CD4-positive, alpha-beta T cell (primary cell): ENCODE measurements at regions not wholly inside any gene's neighbourhood (a gene's known extent, or its start where the extent isn't known, plus 50 kb on each side); places are given as distances from the start of the nearest gene placed in this dataset.

Experiments
- ATAC-seq: fragments of 200-7000 bp; cut with Tn5 transposase; one replicate; pipeline ENCODE4 v1.10.0; 2022; ENCODE audit warnings: mild to moderate bottlenecking; ENCODE audit not compliant: poor library complexity
- CTCF ChIA-PET: fragments of 350-600 bp; sonication (Branson Sonifier 250); formaldehyde crosslinking; loops from one replicate; lab custom pipeline; 2021; ENCODE audit warnings: antibody characterized with exemption, inconsistent platforms; lab: Charles Lee
- POLR2A ChIA-PET: fragments of 350-600 bp; sonication (Branson Sonifier 250); formaldehyde crosslinking; loops from one replicate; lab custom pipeline; 2021; ENCODE audit warnings: antibody characterized with exemption, inconsistent platforms; lab: Charles Lee
- DNase-seq, 14 experiments: peaks; one replicate each; pipeline ENCODE4 v3.0.0-alpha.2; 2013 to 2020; ENCODE audit warnings: mixed read lengths in 2 of 14
- H3K27ac ChIP-seq, 2 donors: one replicate each; pipeline versions ENCODE4 v1.5.1 to v1.7.0; 2013; ENCODE audit warnings: low read length in 2 of 2, low read depth in 1 of 2, mild to moderate bottlenecking in 1 of 2
- H3K27me3 ChIP-seq, 2 experiments: 1 replicate in 1 of 2; 2 replicates in 1 of 2; pipeline versions ENCODE4 v1.6.1 to v1.7.0; 2013; ENCODE audit warnings: low read length in 2 of 2, control low read depth in 1 of 2, mild to moderate bottlenecking in 1 of 2, moderate library complexity in 1 of 2; ENCODE audit not compliant: insufficient read depth in 2 of 2, control insufficient read depth in 1 of 2
- H3K36me3 ChIP-seq: one replicate; pipeline ENCODE4 v1.6.1; 2013; ENCODE audit warnings: low read length, control low read depth; ENCODE audit not compliant: insufficient read depth
- H3K4me1 ChIP-seq: one replicate; pipeline ENCODE4 v1.6.1; 2013; ENCODE audit warnings: low read length, control low read depth; ENCODE audit not compliant: insufficient read depth
- H3K4me3 ChIP-seq: one replicate; pipeline ENCODE4 v1.5.1; 2013; ENCODE audit warnings: mild to moderate bottlenecking, low read length, moderate library complexity
- H3K9me3 ChIP-seq, 2 experiments: 1 replicate in 1 of 2; 2 replicates in 1 of 2; pipeline versions ENCODE4 v1.6.1 to v1.7.0; 2013; ENCODE audit warnings: low read length in 2 of 2, mild to moderate bottlenecking in 2 of 2, control low read depth in 1 of 2, moderate library complexity in 1 of 2; ENCODE audit not compliant: control insufficient read depth in 1 of 2, insufficient read depth in 1 of 2
- H3K27ac Mint-ChIP-seq: one replicate; pipeline ENCODE4 v1.8.0; 2020; ENCODE audit warnings: mixed read lengths
- H3K27me3 Mint-ChIP-seq: one replicate; pipeline ENCODE4 v1.8.0; 2021; ENCODE audit warnings: mixed read lengths
- H3K36me3 Mint-ChIP-seq: one replicate; pipeline ENCODE4 v1.8.0; 2021; ENCODE audit warnings: low read depth, mixed read lengths
- H3K4me1 Mint-ChIP-seq: one replicate; pipeline ENCODE4 v1.8.0; 2021; ENCODE audit warnings: low read depth, mixed read lengths
- H3K4me3 Mint-ChIP-seq: one replicate; pipeline ENCODE4 v1.8.0; 2020; ENCODE audit warnings: mild to moderate bottlenecking, mixed read lengths
- H3K9me3 Mint-ChIP-seq: one replicate; pipeline ENCODE4 v1.8.0; 2020; ENCODE audit warnings: mixed read lengths
- CTCF ChIP-seq: fragments of 200-600 bp; IDR thresholded peaks from one replicate; pipeline ENCODE4 v1.8.0; 2022; ENCODE audit warnings: antibody characterized with exemption, mild to moderate bottlenecking
- intact Hi-C, 2 experiments: fragments of 100-400 bp; cut with DNase I in 1 of 2; cut with micrococcal nuclease in 1 of 2; formaldehyde crosslinking; loops; one replicate each; pipeline versions ENCODE4 v1.15.1 to v1.9.0; 2023 to 2025; cut with DNase I, micrococcal nuclease

DNA sequence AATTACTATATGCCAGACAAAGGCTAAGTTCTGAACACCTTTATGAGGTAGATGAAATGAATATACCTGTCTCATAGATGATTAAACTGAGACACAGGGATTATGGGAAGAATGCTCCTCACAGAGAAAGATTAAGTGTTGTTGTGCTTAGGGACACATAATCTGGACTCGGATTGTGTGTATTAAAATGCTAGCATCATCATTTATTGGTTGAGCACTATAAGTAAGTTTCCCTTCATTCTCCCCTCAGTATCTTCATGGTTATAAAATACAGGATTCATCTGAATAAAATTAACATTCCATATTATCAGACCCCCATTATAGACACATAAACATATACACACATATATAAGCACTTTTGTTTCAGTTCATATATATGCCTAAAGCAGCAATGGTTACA, 463.5 kb downstream of the PPP4R3C start:
- Histone ChIP-seq H3K27me3 (no peaks in the 10 kb centered on the region), H3K27ac (no peak overlapping the region), H3K9me3 (no peaks in the 10 kb centered on the region), H3K4me1 (no peaks in the 10 kb centered on the region), H3K4me3 (no peak overlapping the region), H3K36me3 (no peaks in the 10 kb centered on the region)
- Mint-ChIP-seq H3K27ac (no peak overlapping the region), H3K36me3 (no peaks in the 10 kb centered on the region), H3K4me1 (no peaks in the 10 kb centered on the region), H3K27me3 (no peaks in the 10 kb centered on the region), H3K4me3 (no peak overlapping the region), H3K9me3 (no peaks in the 10 kb centered on the region)
- intact Hi-C loops, result no loop called here
- ChIA-PET POLR2A (no interaction called here), CTCF (no interaction called here)
- no peak for DNase-seq
- no peak for ATAC-seq
- no peak for TF ChIP-seq CTCF

DNA sequence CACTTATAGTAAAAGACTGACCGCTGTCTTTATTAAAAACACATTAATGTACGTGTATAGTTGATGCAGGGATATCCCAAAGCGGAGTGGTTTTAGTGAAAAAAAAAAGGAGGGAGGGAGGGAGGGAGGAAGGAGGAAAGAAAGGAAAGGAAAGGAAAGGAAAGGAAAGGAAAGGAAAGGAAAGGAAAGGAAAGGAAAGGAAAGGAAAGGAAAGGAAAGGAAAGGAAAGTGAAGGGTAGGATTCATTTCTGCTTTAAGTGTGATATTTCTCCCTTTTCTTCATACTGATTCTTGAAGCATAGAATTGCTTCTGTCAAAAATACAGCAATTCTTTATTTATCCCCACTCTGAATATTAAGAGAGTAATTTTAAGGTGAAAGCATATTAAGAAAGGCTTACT, 504.9 kb downstream of the PPP4R3C start:
- Mint-ChIP-seq H3K27ac (no peak overlapping the region), H3K4me3 (no peak overlapping the region), H3K9me3 (no peaks in the 10 kb centered on the region), H3K4me1 (no peaks in the 10 kb centered on the region), H3K27me3 (no peaks in the 10 kb centered on the region), H3K36me3 (no peaks in the 10 kb centered on the region)
- Histone ChIP-seq H3K4me1 (no peaks in the 10 kb centered on the region), H3K27me3 (no peaks in the 10 kb centered on the region), H3K27ac (no peak overlapping the region), H3K4me3 (no peak overlapping the region), H3K9me3 (no peaks in the 10 kb centered on the region), H3K36me3 (no peaks in the 10 kb centered on the region)
- ChIA-PET POLR2A (no interaction called here), CTCF (no interaction called here)
- no peak for TF ChIP-seq CTCF
- intact Hi-C loops, result no loop called here
- DNase-seq (no peak), ATAC-seq (no peak)

DNA sequence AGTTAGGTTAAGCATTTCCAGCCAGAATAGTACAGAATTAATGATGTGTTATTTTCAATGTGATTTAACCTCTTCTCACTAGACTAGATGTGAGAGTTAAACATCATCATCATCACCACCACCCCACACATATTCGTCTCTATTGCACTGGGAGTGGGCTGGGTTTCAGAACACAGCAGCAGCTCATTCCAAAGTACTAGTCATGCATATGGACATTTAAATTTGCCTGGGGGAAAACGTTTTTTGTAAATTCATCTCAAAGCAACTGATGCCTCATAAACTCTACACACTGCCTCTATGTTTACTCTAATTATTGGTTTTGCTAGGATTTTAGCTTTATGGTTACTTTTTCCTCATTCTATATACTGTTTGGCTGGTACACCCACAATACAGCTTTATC, 509.1 kb downstream of the PPP4R3C start:
- DNase-seq (no peak), ATAC-seq (no peak)
- H3K36me3 ChIP-seq, result no peaks in the 10 kb centered on the region
- H3K27ac Mint-ChIP-seq, result no peak overlapping the region
- no peak for TF ChIP-seq CTCF
- H3K27me3 ChIP-seq, result no peaks in the 10 kb centered on the region
- H3K9me3 ChIP-seq, result peaks cover 0 to 5% of the 10 kb centered on the region in 2 experiments
- H3K27me3 Mint-ChIP-seq, result no peaks in the 10 kb centered on the region
- H3K27ac ChIP-seq, result no peak overlapping the region
- H3K9me3 Mint-ChIP-seq, result no peaks in the 10 kb centered on the region
- ChIA-PET CTCF (no interaction called here), POLR2A (no interaction called here)
- H3K4me1 Mint-ChIP-seq, result no peaks in the 10 kb centered on the region
- H3K4me3 ChIP-seq, result no peak overlapping the region
- no peaks in the 10 kb centered on the region for H3K4me1 ChIP-seq
- intact Hi-C loops, result no loop called here
- H3K4me3 Mint-ChIP-seq, result no peak overlapping the region
- H3K36me3 Mint-ChIP-seq, result no peaks in the 10 kb centered on the region
